Transverse colon (tissue), 4 donors: ENCODE measurements at regions not wholly inside any gene's neighbourhood (a gene's known extent, or its start where the extent isn't known, plus 50 kb on each side); places are given as distances from the start of the nearest gene placed in this dataset.

ENCODE experiments used
- DNase-seq: peaks from one replicate; pipeline ENCODE4 v3.0.0-alpha.2; 2019
- H3K27ac ChIP-seq, 4 donors: fragments of 200-600 bp; sonication (generic); 2 replicates each; pipeline ENCODE4 v1.5.1; 2016 to 2018; ENCODE audit warnings: inconsistent platforms in 4 of 4
- H3K27me3 ChIP-seq: fragments of 200-600 bp; sonication (generic); 2 replicates; pipeline ENCODE4 v1.5.1; 2017; ENCODE audit warnings: inconsistent platforms
- H3K36me3 ChIP-seq, 4 donors: fragments of 200-600 bp; sonication (generic); 2 replicates each; pipeline ENCODE4 v1.5.1; 2017 to 2019; ENCODE audit warnings: inconsistent platforms in 4 of 4
- H3K4me1 ChIP-seq, 4 donors: fragments of 200-600 bp; sonication (generic); 2 replicates each; pipeline ENCODE4 v1.5.1; 2017 to 2020; ENCODE audit warnings: inconsistent platforms in 4 of 4
- H3K4me3 ChIP-seq, 4 donors: fragments of 200-600 bp; sonication (generic); 1 replicate in 1 of 4; 2 replicates in 3 of 4; pipeline versions ENCODE4 v1.5.1 to v1.6.1; 2017 to 2019; ENCODE audit warnings: inconsistent platforms in 4 of 4
- H3K9me3 ChIP-seq, 2 donors: fragments of 200-600 bp; sonication (generic); 2 replicates each; pipeline ENCODE4 v1.5.1; 2017 to 2019; ENCODE audit warnings: inconsistent platforms in 2 of 2
- CTCF ChIP-seq, 5 experiments: fragments of 200-600 bp in 3 of 5; fragments of 450-650 bp in 2 of 5; sonication (generic) in 3 of 5; IDR thresholded peaks; 1 replicate in 2 of 5; 2 replicates in 3 of 5; pipeline ENCODE4 v1.5.1; 2016 to 2017; ENCODE audit warnings: antibody characterized with exemption in 5 of 5, inconsistent platforms in 3 of 5, mild to moderate bottlenecking in 2 of 5, moderate library complexity in 1 of 5
- EP300 ChIP-seq: sonication (generic); formaldehyde crosslinking; IDR thresholded peaks from one replicate; pipeline ENCODE4 v1.6.1; 2017; ENCODE audit warnings: antibody characterized with exemption, low read depth
- POLR2A ChIP-seq: fragments of 450-650 bp; IDR thresholded peaks from one replicate; pipeline ENCODE4 v1.6.1; 2016; ENCODE audit warnings: antibody characterized with exemption, mild to moderate bottlenecking, moderate library complexity
- POLR2AphosphoS5 ChIP-seq, 3 donors: sonication (generic); formaldehyde crosslinking; IDR thresholded peaks; one replicate each; pipeline ENCODE4 v1.6.1; 2016; ENCODE audit warnings: antibody characterized with exemption in 3 of 3
- WGBS, 2 donors: methylation state at CpG; one replicate each; pipeline ENCODE4 v1.1.5; 2018; ENCODE audit warnings: low coverage in 1 of 2; 5-methylcytosine and 5-hydroxymethylcytosine counted together
- in situ Hi-C, 4 donors: fragments of 200-750 bp; cut with MboI; loops; one replicate each; pipeline versions ENCODE4 v1.15.0 to v1.15.1; 2017; ENCODE audit warnings: low sequenced_read_pairs in 3 of 4, low pct_ligation_motif_present in 1 of 4, low pct_unique_long_range_greater_than_20kb in 1 of 4
- intact Hi-C: fragments of 100-400 bp; cut with DNase I; formaldehyde crosslinking; loops from one replicate; pipeline ENCODE4 v1.15.1; 2023; ENCODE audit warnings: low total_unique reads

- Histone ChIP-seq H3K27me3 (no peaks in the 10 kb centered on the region), H3K4me3 (no peak overlapping the region), H3K4me1 (peaks cover 0 to 2% (median 0%) of the 10 kb centered on the region in 4 donors), H3K36me3 (no peaks in the 10 kb centered on the region), H3K27ac (no peak overlapping the region), H3K9me3 (no peaks in the 10 kb centered on the region)
- WGBS, 2 donors: 55 to 56% methylated on average over 1 to 2 of the region's 2 CpGs
- DNase-seq: no peak
- TF ChIP-seq POLR2AphosphoS5 (IDR thresholded peaks at IDR 0.05) (no peak), CTCF (IDR thresholded peaks at IDR 0.05) (no peak), EP300 (no peak), POLR2A (no peak)
- in situ Hi-C loops: loop anchor here in 3 of 4 donors (5.0 to 10.0 kb wide), 2 partner anchors 1161 to 1163 kb away; partner anchors contain the start of gene IGFBP3 (in 2 of the 3)
- intact Hi-C loops: no loop called here
Measured at GRCh38 chr7:47087866-47088265, 494.0 kb downstream of the TNS3 start.

- in situ Hi-C loops: loop anchor here in 3 of 4 donors (5.0 to 10.0 kb wide), 2 partner anchors 1158 to 1161 kb away; partner anchors contain the start of gene IGFBP3 (in 2 of the 3)
- no peak for DNase-seq
- intact Hi-C loops: no loop called here
Measured at GRCh38 chr7:47085491-47086275, 496.2 kb downstream of the TNS3 start.

DNA sequence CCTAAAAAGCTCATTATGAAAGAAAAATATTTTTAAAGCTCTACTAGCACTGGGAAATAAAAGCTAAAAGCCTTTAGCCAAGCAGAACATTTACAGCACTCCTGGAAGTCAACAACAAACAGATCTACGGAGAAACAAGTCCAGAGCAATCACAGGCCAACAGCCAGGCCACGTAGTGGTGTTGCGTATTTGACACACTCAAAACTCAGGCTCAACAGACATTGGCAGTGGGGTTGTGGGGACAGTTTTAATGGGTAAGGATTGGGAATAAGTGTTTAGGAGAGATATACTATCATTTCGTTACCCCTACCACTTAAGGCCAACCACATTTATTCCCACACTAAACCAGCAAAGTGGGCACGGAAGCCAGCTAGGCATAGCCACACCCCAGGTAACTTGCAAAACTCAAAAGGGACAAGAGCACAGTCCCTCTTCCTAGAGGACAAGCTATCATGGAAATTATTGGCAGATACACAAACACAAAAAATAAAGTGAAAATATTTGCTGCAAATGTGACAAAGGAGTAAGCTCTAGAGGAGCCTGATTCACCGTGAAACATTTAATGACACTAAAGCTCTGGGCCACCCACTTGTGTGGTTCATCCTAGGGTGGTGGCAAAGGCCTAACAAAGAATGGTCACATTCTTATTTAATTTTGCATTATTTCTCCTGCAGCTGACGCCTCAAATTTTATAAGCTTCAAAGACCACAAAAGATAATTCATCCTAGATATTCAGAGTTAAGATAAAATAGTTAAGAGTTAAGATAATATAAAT lies 498.2 kb downstream of the TNS3 start:
- Histone ChIP-seq H3K27ac (no peak overlapping the region), H3K4me3 (no peak overlapping the region), H3K27me3 (no peaks in the 10 kb centered on the region), H3K4me1 (peaks cover 0 to under 1% (median 0%) of the 10 kb centered on the region in 4 donors), H3K9me3 (no peaks in the 10 kb centered on the region), H3K36me3 (no peaks in the 10 kb centered on the region)
- in situ Hi-C loops (loop anchor here in 2 of 4 donors (10.0 kb wide), 1 partner anchor 1159 kb away; the partner anchor contains the start of gene IGFBP3 (in 2 of the 2)), intact Hi-C loops (no loop called here)
- WGBS, 2 donors: 87 to 89% methylated on average over 3 to 7 of the region's 7 CpGs
- TF ChIP-seq POLR2AphosphoS5 (IDR thresholded peaks at IDR 0.05): no peak
- no peak for TF ChIP-seq CTCF (IDR thresholded peaks at IDR 0.05)
- no peak for TF ChIP-seq POLR2A
- no peak for TF ChIP-seq EP300
- no peak for DNase-seq

More at GRCh38 chr7:47085491-47086275, 496.2 kb downstream of the TNS3 start:
- no peak overlapping the region for H3K27ac ChIP-seq
- H3K4me3 ChIP-seq: no peak overlapping the region
- 89% methylated on average over 1 of the region's 1 CpG; no CpG with 5 or more reads in 1 of the 2 donors for WGBS, 2 donors
- no peaks in the 10 kb centered on the region for H3K27me3 ChIP-seq
- TF ChIP-seq POLR2A: no peak
- TF ChIP-seq EP300: no peak
- no peak for TF ChIP-seq CTCF (IDR thresholded peaks at IDR 0.05)
- TF ChIP-seq POLR2AphosphoS5 (IDR thresholded peaks at IDR 0.05): no peak
- H3K9me3 ChIP-seq: no peaks in the 10 kb centered on the region
- peaks cover 0 to 2% (median 0%) of the 10 kb centered on the region in 4 donors for H3K4me1 ChIP-seq
- no peaks in the 10 kb centered on the region for H3K36me3 ChIP-seq

DNA sequence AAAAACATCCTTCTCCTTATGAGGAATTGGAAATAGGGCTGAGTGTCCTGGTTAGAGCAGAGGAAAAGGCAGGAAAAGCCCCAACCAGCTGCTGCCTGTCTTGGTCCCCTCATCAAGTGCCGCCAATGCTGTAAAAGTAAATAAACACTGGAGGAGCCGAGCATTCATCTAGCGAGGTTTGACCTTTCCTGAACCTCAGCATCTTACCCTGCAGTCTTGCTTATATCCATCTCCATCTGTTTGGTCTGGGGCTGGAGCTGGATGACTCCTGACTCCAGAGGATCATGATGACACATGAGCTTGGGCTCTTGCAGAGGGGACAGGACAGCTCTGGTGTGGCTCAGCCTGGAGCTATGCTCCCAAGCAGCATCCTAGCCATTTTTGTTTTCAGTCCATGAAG lies 501.1 kb downstream of the TNS3 start:
- Histone ChIP-seq H3K4me1 (no peaks in the 10 kb centered on the region), H3K27me3 (no peaks in the 10 kb centered on the region), H3K9me3 (no peaks in the 10 kb centered on the region), H3K36me3 (no peaks in the 10 kb centered on the region), H3K27ac (no peak overlapping the region), H3K4me3 (no peak overlapping the region)
- DNase-seq: no peak
- intact Hi-C loops (no loop called here), in situ Hi-C loops (loop anchor here in 2 of 4 donors (10.0 kb wide), 1 partner anchor 1156 kb away; the partner anchor contains the start of gene IGFBP3 (in 2 of the 2))
- TF ChIP-seq CTCF (IDR thresholded peaks at IDR 0.05) (no peak), POLR2AphosphoS5 (IDR thresholded peaks at IDR 0.05) (no peak), POLR2A (no peak), EP300 (no peak)
- 49% methylated on average over 3 of the region's 3 CpGs; no CpG with 5 or more reads in 1 of the 2 donors for WGBS, 2 donors
